Lower leg skin (tissue), 3 donors: ENCODE measurements at regions not wholly inside any gene's neighbourhood (a gene's known extent, or its start where the extent isn't known, plus 50 kb on each side); places are given as distances from the start of the nearest gene placed in this dataset.

Experiments
- CTCF ChIP-seq, 3 donors: fragments of 450-650 bp; IDR thresholded peaks; one replicate each; pipeline ENCODE4 v1.5.1; 2016; ENCODE audit warnings: antibody characterized with exemption in 3 of 3, mild to moderate bottlenecking in 3 of 3, moderate library complexity in 2 of 3
- POLR2A ChIP-seq, 2 donors: fragments of 450-650 bp; IDR thresholded peaks; one replicate each; pipeline ENCODE4 v1.6.1; 2016 to 2017; ENCODE audit warnings: antibody characterized with exemption in 2 of 2, mild to moderate bottlenecking in 1 of 2, moderate library complexity in 1 of 2

- TF ChIP-seq CTCF (IDR thresholded peaks at IDR 0.05): no peak
- TF ChIP-seq POLR2A (IDR thresholded peaks at IDR 0.05): no peak
Observed at GRCh38 chr12:67471810-67472209, 176.7 kb upstream of the DYRK2 start.
